Adipocyte (in vitro differentiated cells): ENCODE measurements at regions not wholly inside any gene's neighbourhood (a gene's known extent, or its start where the extent isn't known, plus 50 kb on each side); places are given as distances from the start of the nearest gene placed in this dataset.

Source experiments
- DNase-seq: peaks from one replicate; pipeline ENCODE4 v3.0.0-alpha.2; 2015; ENCODE audit warnings: low read depth
- H3K27me3 ChIP-seq: replicated peaks from 2 replicates; pipeline ENCODE4 v1.7.0; 2013; ENCODE audit warnings: mild to moderate bottlenecking, low read length, moderate library complexity; ENCODE audit not compliant: control insufficient read depth, insufficient read depth
- H3K36me3 ChIP-seq: 2 replicates; pipeline ENCODE4 v1.7.0; 2013; ENCODE audit warnings: low read length, mild to moderate bottlenecking, moderate library complexity; ENCODE audit not compliant: control insufficient read depth, insufficient read depth, severe bottlenecking
- H3K4me1 ChIP-seq: 2 replicates; pipeline ENCODE4 v1.7.0; 2013; ENCODE audit warnings: mild to moderate bottlenecking, low read length, moderate library complexity; ENCODE audit not compliant: control insufficient read depth, insufficient read depth
- H3K4me3 ChIP-seq: 2 replicates; pipeline ENCODE4 v1.7.0; 2013; ENCODE audit warnings: mild to moderate bottlenecking, low read length, moderate library complexity
- H3K9ac ChIP-seq: 2 replicates; pipeline ENCODE4 v1.7.0; 2013; ENCODE audit warnings: mild to moderate bottlenecking, low read length, moderate library complexity
- H3K9me3 ChIP-seq: 2 replicates; pipeline ENCODE4 v1.7.0; 2013; ENCODE audit warnings: mild to moderate bottlenecking, low read length, moderate library complexity; ENCODE audit not compliant: control insufficient read depth

- Histone ChIP-seq H3K27me3 (no peaks in the 10 kb centered on the region), H3K4me1 (peaks cover 20% of the 10 kb centered on the region), H3K36me3 (no peaks in the 10 kb centered on the region), H3K4me3 (no peak overlapping the region), H3K9ac (no peak overlapping the region), H3K9me3 (no peaks in the 10 kb centered on the region)
- DNase-seq = no peak
These were observed 415.8 kb upstream of the DSEL start for GRCh38 chr18:67932271-67932670.

- no peaks in the 10 kb centered on the region for H3K9me3 ChIP-seq
- DNase-seq = no peak
- no peaks in the 10 kb centered on the region for H3K36me3 ChIP-seq
- peaks cover 5% of the 10 kb centered on the region for H3K4me1 ChIP-seq
- no peak overlapping the region for H3K9ac ChIP-seq
- no peak overlapping the region for H3K4me3 ChIP-seq
- no peaks in the 10 kb centered on the region for H3K27me3 ChIP-seq
These were observed 410.7 kb upstream of the DSEL start for GRCh38 chr18:67926929-67927864.

- Histone ChIP-seq H3K36me3 (no peaks in the 10 kb centered on the region), H3K9ac (no peak overlapping the region), H3K9me3 (no peaks in the 10 kb centered on the region), H3K27me3 (no peaks in the 10 kb centered on the region), H3K4me1 (no peaks in the 10 kb centered on the region), H3K4me3 (no peak overlapping the region)
- no peak for DNase-seq
These were observed 408.1 kb upstream of the DSEL start for GRCh38 chr18:67924656-67925055.

- Histone ChIP-seq H3K27me3 (no peaks in the 10 kb centered on the region), H3K4me3 (no peak overlapping the region), H3K36me3 (no peaks in the 10 kb centered on the region), H3K9ac (no peak overlapping the region), H3K4me1 (no peaks in the 10 kb centered on the region), H3K9me3 (no peaks in the 10 kb centered on the region)
- DNase-seq = no peak
These were observed 402.8 kb upstream of the DSEL start for GRCh38 chr18:67919316-67919715.

- H3K4me3 ChIP-seq = no peak overlapping the region
- no peaks in the 10 kb centered on the region for H3K27me3 ChIP-seq
- H3K36me3 ChIP-seq = no peaks in the 10 kb centered on the region
- DNase-seq = no peak
- no peaks in the 10 kb centered on the region for H3K9me3 ChIP-seq
- H3K4me1 ChIP-seq = no peaks in the 10 kb centered on the region
- H3K9ac ChIP-seq = no peak overlapping the region
These were observed 399.6 kb upstream of the DSEL start for GRCh38 chr18:67916097-67916496.

- no peak overlapping the region for H3K9ac ChIP-seq
- no peak for DNase-seq
- no peaks in the 10 kb centered on the region for H3K36me3 ChIP-seq
- H3K27me3 ChIP-seq = no peaks in the 10 kb centered on the region
- H3K4me3 ChIP-seq = no peak overlapping the region
- H3K4me1 ChIP-seq = no peaks in the 10 kb centered on the region
- no peaks in the 10 kb centered on the region for H3K9me3 ChIP-seq
These were observed 396.5 kb upstream of the DSEL start for GRCh38 chr18:67913040-67913439.

- H3K9ac ChIP-seq = no peak overlapping the region
- H3K4me1 ChIP-seq = no peaks in the 10 kb centered on the region
- no peaks in the 10 kb centered on the region for H3K36me3 ChIP-seq
- DNase-seq = no peak
- H3K27me3 ChIP-seq = no peaks in the 10 kb centered on the region
- H3K9me3 ChIP-seq = no peaks in the 10 kb centered on the region
- no peak overlapping the region for H3K4me3 ChIP-seq
These were observed 385.1 kb upstream of the DSEL start for GRCh38 chr18:67901573-67901972.

- no peaks in the 10 kb centered on the region for H3K36me3 ChIP-seq
- DNase-seq = no peak
- H3K4me3 ChIP-seq = no peak overlapping the region
- H3K9me3 ChIP-seq = no peaks in the 10 kb centered on the region
- H3K27me3 ChIP-seq = no peaks in the 10 kb centered on the region
- H3K9ac ChIP-seq = no peak overlapping the region
- no peaks in the 10 kb centered on the region for H3K4me1 ChIP-seq
These were observed 379.9 kb upstream of the DSEL start for GRCh38 chr18:67896451-67896850.

GRCh38 chr18:67893916-67894315 is 377.4 kb upstream of the DSEL start:
- Histone ChIP-seq H3K9me3 (no peaks in the 10 kb centered on the region), H3K4me3 (no peak overlapping the region), H3K27me3 (no peaks in the 10 kb centered on the region), H3K9ac (no peak overlapping the region), H3K36me3 (no peaks in the 10 kb centered on the region), H3K4me1 (no peaks in the 10 kb centered on the region)
- DNase-seq = no peak

GRCh38 chr18:67876871-67877270 is 360.4 kb upstream of the DSEL start:
- H3K36me3 ChIP-seq = no peaks in the 10 kb centered on the region
- H3K4me3 ChIP-seq = no peak overlapping the region
- H3K4me1 ChIP-seq = no peaks in the 10 kb centered on the region
- no peak overlapping the region for H3K9ac ChIP-seq
- DNase-seq = no peak
- no peaks in the 10 kb centered on the region for H3K27me3 ChIP-seq
- no peaks in the 10 kb centered on the region for H3K9me3 ChIP-seq

- no peaks in the 10 kb centered on the region for H3K4me1 ChIP-seq
- no peak overlapping the region for H3K9ac ChIP-seq
- DNase-seq = no peak
- H3K27me3 ChIP-seq = no peaks in the 10 kb centered on the region
- H3K4me3 ChIP-seq = no peak overlapping the region
- H3K36me3 ChIP-seq = no peaks in the 10 kb centered on the region
- H3K9me3 ChIP-seq = no peaks in the 10 kb centered on the region
These were observed 359.4 kb upstream of the DSEL start for GRCh38 chr18:67875944-67876343.

GRCh38 chr18:67875060-67875459 is 358.5 kb upstream of the DSEL start:
- no peak for DNase-seq
- no peaks in the 10 kb centered on the region for H3K36me3 ChIP-seq
- H3K27me3 ChIP-seq = no peaks in the 10 kb centered on the region
- H3K9me3 ChIP-seq = no peaks in the 10 kb centered on the region
- H3K9ac ChIP-seq = no peak overlapping the region
- no peaks in the 10 kb centered on the region for H3K4me1 ChIP-seq
- no peak overlapping the region for H3K4me3 ChIP-seq
